DMS79 (cell line): ENCODE measurements at regions not wholly inside any gene's neighbourhood (a gene's known extent, or its start where the extent isn't known, plus 50 kb on each side); places are given as distances from the start of the nearest gene placed in this dataset.
A peak's percentile ranks its signal among the peaks of the same experiment; 100 is the strongest.
"Not testable (repeated sequence)": the region's sequence is repeated elsewhere in the genome, so short reads cannot be mapped to it uniquely, and the experiment has no call there.

ENCODE experiments used
- DNase-seq: peaks from one replicate; lab custom pipeline; 2025; lab: John Stamatoyannopoulos, UW

DNA sequence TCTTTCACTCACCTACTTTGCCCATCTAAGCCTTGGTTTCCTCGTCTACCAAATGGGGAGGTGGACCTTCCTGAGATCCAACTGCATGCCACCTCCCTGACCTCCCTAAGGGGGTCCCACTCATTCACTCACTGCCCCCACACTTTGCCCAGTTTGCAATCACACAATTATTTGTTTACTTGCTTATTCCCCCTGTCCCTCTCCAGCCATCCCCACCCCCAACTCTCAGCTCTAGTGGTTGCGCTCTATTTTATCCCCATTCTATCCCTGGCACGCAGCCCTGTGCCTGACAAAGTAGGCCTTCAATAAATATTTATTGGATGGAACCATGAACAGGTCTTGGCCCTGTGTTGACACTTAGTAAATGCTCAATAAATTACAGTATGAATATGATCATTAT is 130.8 kb upstream of the LARP1 start:
- no peak for DNase-seq

DNA sequence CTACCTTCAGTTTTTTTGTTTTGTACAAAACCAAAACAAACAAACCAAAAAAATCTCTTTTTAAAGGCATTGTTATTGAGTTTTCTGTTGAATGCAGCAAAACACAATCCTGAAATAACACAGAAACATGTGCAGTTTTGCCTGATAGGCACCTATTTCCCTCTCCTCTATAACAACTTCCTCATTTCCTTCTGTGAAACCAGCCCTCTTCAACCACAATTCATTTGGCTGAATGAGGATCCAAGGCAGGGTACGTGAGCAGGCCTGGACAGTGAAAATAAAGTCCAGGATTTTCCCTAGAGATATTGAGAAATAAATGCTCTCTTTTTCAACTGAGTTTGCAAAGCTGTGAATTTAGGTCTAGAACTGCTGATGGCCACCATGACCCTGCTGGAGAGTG is 134.8 kb upstream of the LARP1 start:
- no peak for DNase-seq

DNA sequence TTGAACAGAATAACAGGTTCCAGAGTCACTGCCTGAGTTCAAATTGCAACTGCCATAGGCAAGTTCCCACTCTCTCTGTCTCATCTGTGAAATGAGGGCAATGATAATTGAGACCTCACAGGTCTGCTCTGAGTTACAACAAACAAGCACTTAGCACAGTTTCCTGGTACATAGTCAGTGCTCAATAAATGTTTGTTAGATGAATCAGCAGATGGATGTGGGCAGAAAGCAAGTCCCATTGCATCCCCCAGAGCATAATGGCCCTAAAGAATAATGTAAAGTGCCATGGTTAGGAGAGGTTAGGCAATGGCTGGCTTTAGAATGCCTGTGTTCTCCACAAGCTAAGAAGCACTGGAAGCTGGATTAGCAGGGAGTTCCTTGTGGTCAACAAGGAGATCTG is 136.5 kb upstream of the LARP1 start:
- no peak for DNase-seq

DNA sequence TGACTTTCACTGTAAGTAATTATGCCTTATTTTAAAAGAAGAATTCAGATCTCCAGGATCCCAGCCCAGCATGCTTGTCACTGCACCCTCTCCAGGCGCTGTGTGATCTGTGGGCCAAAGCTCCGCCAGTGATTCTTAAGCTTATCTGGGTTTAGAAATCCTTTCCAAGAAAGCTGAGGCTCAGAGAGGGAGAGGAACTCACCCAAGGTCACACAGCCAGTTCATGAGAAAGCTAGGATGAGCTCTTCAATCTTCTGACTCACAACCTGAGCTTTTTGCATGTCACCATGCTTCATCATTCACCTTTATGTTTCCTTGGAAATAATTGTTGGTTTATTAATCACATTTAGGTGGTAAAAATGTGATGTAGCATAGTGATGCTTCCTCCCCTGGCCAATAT is 136.6 kb upstream of the HAND1 start:
- DNase-seq = no peak

DNA sequence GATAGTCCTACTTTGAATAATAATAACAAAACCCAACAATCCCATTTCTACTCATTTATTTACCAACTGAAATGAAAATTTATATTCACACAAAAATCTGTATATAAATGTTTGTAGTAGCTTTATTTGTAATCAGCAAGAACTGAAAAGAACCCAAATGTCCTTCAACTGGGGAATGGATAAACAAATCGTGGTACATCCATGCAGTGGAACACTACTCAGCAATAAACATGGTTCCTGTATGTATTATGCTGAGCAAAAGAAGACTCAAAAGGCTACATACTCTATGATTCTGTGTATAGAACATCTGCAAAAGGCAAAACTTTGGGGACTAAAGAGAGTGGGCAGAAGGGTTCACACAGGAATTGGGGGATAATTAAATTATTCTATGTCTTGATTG is 136.1 kb upstream of the HAND1 start:
- DNase-seq = no peak

DNA sequence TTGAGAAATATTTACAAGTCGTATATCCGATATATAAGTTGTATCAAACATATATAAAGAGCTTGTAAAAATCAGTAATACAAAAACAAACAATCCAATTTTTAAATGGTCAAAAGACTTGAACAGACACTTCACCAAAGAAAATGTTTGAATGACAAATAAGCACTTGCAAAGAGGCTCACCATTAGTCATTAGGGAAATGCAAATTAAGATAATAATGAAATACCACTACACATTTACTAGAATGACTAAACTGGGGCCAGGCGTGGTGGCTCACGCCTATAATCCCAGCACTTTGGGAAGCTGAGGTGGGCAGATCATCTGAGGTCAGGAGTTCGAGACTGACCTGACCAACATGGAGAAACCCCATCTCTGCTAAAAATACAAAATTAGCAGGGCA is 134.6 kb upstream of the HAND1 start:
- no peak for DNase-seq

DNA sequence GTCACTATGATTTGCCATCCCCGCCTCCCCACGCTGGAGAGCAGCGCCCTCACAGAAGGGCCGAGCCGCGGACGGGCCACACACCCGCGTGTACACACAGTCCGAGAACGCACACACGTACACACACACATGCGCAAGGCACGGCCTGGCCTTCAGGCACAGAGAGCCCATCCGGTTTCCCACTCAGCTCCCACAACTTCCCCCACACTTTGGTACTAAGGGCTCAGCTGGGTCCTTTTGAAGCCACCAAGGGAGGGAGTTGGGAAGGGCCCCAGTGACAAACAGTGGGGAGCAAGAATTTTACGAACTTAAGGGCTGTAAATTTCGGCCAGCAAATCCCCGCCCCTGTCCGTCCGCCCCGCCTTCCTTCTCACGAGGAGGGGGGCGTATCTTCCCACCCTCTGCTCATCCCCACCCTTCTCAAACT is 133.3 kb upstream of the HAND1 start:
- no peak for DNase-seq

DNA sequence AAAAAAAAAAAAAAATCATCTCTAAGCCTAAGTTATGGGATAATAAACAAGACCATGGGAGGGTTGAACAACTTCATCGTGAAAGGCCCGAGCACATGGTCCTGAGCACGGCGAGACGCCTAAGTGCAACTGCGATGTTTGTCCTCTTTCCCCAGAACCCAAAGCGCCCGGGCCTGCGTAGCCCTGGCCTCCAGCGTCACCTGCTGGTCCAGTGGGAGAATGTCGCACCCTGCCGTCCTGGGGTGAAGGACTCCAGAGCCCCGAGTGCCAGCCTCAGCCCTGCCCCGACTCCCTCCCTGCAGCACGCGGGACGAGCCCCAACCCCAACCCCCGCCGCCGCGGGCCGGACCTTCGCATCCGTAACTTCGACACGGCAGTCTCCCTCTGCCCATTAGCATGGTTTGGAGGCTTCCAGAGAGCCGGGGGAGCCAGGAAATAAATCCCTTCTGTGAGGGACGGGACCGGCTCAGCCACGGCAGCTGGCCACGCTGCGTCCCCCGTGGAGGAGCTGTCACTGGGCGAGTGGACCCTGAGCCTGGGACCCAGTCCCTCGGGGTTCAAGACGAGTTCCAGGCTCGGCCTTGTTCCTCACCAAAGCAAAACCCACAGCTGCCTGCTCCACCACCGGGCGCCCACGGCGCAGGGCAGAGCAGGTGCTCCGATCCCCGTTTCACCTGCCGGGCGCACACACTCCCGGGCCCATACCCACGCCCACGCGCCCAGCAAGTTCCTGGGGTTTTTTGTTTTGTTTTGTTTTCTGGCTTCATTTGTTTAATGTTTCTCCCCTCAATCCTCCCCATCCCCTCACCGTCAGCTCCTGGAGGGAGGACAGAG is 132.5 kb upstream of the HAND1 start:
- DNase-seq = peak; percentile 42

DNA sequence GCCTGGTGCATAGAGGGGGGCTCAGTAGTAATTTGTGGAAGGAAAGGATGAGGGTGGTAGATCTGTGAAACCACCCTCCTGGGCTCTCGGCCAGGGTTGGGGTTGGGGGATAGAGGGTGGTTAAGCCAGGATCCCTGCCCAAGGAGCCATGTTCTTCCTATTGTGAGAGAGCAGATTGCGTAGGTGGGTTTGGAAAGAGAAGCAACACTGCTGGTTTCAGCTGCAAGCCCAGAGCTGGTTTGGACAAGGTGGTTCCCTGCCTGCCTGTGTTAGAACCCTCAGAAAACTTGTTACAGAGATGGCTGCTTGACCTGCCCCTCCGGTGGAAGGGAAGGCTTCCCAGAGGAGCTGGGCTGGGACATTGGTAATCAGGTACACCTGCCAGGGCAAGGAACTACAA is 131.2 kb upstream of the HAND1 start:
- no peak for DNase-seq

DNA sequence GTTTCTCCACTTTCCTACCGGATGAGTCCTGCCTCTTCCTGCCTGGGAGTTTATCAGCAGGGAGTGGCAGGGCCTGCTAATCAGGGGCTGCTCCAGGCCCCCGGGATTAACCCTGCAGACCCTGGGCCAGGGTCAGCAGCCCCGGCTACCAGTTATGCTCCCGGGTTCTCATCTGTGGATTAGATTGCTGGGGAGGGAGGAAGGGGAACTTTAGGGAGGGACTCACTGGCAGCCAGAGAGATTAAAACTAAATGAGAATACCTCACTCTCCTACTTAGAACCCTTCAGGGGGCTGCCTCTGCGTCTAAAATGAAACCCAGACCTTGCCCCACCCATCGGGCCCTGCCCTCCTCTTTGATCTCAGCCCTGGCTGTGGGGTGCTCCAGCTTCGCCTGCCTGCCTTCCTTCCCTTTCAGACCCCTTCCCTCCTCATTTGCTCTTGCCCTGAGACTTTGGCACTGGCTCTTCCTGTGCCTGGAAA is 130.5 kb upstream of the HAND1 start:
- no peak for DNase-seq

DNA sequence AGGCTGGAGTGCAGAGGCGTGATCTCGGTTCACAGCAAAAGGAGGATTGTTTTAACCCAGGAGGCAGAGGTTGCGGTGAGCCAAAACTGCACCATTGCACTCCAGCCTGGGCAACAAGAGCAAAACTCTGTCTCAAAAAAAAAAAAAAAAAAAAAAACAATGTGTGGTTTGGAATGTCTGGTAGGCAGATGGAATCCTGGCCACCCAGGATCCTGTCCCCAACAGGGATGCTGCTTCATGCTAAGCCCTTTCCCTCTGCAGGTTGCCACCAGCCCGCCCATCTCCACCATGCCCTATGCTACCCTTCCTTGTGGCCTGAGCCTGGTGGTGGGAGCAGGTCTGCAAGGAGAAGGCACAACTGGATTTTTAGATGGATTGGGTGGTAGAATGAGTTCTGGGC is 129.7 kb upstream of the HAND1 start:
- DNase-seq = no peak

DNA sequence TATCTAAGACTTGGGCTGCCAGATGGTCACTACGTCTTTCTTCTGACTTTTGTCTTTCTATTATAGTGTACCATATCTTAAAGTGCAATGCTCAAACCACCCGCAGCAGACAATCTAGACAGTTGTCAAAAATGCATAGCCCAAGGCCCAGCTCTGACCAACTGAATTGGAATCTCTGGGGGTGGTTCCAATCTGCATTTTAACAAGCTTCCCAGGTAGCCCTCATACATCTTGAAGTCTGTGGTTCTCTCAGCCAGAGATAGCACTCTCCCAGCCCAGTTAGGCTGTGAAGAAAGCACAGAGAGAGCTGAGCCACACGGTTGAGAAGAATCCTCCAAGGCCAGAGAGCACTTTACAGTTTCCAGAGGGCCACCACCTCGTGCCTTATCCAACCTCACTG is 128.2 kb upstream of the HAND1 start:
- DNase-seq = no peak

DNA sequence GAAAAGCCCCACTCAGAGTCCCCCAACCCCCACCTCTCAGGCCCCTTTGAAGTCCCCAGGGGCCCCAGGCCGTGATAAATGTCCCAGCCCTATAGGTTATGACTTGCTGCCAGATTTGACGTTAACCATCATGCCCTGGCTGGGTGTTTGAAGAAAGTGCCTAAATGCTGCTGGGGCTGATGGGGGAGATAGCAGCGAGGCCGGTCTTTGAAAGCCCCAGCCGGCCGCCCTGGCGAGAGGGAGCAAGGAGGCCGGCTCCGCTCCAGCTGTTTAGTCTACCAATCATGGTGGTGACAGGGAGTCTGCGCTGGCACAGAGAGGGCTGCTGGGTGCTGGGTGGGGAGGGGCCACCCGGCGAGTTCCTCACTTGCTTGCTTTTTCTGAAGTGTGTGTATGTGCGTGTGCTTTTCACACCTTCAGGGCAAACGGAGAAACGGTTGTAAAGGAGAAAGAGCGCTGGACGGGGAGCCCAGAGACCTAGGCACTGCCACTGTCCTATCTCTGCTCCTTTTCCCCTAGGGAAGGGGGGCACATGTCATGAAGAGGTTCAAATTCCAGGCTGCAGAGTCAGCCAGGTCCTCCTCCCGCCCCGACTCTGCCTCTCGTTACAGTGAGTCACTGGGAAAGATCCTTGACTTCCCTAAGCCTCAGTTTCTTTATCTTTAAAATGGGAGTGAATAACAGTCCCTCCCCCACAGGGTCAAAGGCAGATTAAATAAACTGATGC is 126.1 kb upstream of the HAND1 start:
- no peak for DNase-seq

DNA sequence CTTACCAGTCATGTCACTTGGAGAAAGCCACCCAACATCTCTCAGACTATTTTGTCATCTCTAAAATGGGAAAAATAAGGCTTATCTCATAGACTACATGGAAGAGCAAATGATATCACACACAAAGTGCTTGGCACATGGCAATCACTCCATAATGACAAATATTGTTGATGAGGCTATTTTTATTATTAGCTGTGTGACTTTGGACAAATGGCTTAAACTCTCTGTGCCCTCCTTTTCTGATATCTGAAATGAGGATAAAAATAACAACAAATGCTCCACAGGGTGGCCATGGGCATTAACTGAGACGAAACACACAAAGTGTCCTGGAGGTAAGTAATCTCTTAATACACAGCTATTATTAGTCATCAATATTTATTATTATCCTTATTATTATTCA is 125.5 kb upstream of the HAND1 start:
- DNase-seq = no peak

DNA sequence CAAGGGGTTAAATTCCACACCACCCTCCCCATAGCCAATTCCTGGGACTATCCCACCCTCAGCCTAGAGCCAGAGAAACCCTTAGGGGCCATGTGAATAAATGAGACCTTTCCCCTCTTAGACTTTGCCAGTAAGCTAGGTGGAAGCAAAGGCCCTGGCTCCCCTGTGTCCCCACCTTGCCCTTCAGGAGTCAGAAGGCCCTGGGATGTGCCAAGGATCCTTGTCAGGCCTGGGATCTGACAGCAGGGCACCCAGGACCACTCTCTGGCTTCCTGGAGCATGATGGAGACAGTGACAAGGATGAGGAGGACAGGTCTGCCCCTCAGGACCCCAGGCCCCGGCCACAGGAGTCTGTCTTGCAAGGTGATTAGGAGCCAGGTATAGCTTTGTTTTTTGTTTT is 125.0 kb upstream of the HAND1 start:
- no peak for DNase-seq

DNA sequence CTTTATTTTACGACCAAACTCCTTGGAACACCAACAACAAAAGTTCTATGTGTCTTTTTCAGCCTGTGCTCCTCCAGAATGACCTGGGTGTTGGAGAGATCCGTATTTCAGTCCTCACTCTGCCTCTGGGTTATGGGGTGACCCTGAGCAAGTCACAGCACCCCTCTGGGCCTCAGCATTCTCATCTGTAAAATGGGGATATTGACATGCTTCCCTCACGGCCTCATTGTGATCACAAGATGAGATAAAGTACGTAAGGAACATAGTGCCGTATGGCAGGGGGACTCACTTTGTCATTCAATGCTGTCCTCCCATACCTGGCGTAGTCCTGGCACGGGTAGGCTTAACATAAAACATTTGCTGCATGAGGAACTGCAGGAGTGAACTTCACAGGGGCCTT is 123.0 kb upstream of the HAND1 start:
- DNase-seq = no peak

DNA sequence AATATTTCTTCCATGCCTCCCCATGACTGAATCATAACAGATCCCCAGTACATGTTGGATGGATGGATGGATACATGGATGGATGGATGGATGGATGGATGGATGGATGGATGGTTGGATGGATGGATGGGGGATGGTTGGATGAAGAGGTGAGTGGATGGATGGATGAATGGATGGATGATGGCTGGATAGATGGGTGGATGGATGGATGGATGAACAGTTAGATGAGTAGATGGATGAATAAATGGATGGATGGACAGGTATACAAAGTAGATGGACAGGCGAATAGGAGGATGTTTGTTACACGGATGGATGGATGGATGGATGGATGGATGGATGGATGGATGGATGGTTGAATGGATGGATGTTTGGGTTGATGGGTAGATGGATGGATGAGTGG is 120.0 kb upstream of the HAND1 start:
- no peak for DNase-seq

DNA sequence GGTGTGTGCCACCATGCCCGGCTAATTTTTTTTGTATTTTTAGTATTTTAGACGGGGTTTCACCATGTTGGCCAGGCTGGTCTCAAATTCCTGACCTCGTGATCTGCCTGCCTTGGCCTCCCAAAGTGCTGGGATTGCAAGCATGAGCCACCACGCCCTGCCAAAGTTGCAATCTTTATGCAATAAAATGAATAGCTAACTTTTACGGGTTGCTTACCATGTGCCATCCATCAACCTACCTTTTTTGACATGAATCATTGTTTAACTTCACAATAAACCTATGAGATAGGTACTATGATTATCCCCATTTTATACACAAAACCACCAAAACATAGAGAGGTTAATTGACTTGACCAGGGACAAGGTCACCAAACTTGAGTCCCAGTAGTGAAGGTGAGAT is 118.8 kb upstream of the HAND1 start:
- DNase-seq = not testable (repeated sequence)

DNA sequence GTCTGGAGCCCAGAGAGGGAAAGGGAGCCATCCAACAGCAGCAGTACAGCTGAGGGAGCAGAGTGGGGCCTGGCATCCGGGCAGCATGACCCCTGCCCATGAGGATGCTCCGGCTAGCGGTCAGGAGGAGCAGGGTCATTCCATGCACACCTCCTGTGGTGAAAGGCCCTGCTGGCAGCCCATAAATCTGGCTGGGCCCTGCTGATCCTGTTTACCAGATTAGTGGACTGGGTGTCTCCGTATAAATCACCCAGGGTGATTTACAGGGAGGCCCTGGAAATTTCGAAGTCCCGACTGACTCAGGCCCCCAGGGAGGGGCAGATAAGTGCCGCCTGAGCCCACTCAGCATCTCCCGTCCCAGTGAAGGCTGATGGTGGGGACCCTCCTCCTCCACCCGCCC is 117.6 kb upstream of the HAND1 start:
- DNase-seq = no peak

DNA sequence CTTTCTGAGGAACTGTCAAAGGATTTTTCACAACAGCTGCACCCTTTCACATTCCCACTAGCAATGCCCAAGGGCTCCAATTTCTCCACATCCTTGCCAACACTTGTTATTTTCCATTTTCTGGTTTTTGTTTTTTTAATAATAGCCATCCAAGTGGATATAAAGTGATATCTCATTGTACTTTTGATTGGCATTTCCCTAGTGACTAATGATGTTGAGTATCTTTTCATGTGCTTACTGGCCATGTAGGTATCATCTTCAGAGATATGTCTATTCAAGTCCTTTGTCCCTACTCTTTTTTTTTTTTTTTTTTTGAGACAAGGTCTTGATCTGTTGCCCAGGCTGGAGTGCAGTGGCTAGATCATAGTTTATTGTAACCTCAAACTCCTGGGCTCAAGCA is 115.8 kb upstream of the HAND1 start:
- no peak for DNase-seq

DNA sequence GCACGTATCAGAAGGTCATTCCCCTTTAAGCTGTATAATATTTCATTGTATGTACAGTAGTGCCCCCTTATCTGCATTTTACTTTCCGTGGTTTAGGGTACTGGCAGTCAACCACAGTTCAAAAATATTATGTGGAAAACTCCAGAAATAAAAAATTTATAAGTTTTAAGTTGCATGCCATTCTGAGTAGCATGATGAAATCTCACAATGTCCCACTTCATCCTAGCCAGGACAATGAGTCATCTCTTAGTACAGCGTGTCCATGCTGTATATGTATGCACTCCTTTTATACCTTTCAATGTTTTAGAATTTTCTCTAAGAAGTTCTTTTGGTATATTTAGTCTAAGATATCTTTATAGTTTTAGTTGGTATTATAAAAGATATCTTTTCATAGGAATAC is 115.0 kb upstream of the HAND1 start:
- no peak for DNase-seq

DNA sequence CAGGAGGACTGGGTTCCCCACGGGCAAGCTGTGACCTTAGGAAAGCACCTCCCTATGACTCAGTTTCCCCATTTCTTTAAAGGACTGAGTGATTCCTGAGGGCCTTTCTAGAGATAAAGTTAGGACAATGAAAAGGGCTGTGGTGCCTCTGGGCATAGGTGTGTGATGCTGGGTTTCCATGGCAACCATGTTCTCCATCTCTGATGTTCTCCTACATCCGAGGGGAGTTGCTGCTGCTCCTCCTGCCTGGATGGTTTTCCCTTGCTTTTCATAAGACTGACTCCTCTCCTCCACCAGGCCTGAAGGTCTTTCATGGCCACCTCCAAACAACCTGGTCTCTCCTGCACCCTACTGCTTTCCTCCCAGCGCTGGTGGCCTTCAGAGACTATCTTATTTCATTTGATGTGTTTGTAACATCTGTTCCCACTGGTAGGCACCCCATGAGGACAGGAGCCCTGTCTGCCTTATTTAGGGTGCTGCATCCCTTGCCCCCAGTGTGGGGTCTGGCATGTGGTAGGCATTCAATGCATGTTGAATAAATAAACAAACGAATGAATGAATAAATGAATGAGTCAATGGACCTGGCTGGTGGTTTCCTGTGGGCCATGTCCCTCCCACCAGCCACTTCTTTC is 112.2 kb upstream of the HAND1 start:
- no peak for DNase-seq

DNA sequence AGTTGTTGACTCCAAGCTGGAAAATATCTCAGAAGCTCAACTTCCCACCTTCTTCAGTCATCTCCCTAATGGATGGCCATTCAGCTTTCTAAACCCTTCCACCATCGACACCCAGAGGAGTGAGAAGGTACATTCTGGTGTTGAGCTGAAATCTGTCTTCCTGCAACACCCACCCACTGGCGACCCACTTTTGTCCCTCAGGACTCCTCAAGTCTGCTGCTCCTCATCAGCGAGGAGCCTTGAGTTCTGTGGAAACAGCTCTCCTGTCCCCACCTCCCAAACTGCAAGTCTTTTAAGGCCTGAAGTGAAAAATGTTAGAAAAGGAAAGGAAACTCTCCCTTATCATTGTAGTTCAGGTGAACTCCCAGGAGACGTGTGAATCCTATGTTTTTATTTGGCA is 111.5 kb upstream of the HAND1 start:
- no peak for DNase-seq
